HG03469 (cell line): ENCODE measurements at regions not wholly inside any gene's neighbourhood (a gene's known extent, or its start where the extent isn't known, plus 50 kb on each side); places are given as distances from the start of the nearest gene placed in this dataset.

Experiments
- ATAC-seq: cut with Tn5 transposase; IDR thresholded peaks from one replicate; pipeline ENCODE4 v1.9.1; 2021; ENCODE audit warnings: mild to moderate bottlenecking, moderate library complexity, moderate number of reproducible peaks; ENCODE audit not compliant: unreplicated experiment

GRCh38 chr18:26705757-26706156 lies 157.4 kb upstream of the KCTD1 start:
- no peak for ATAC-seq

- no peak for ATAC-seq
Measured at GRCh38 chr18:26703170-26703930, 155.0 kb upstream of the KCTD1 start.

- ATAC-seq: no peak
Measured at GRCh38 chr18:26702086-26702485, 153.7 kb upstream of the KCTD1 start.

GRCh38 chr18:26700728-26701127 lies 152.4 kb upstream of the KCTD1 start:
- no peak for ATAC-seq

- ATAC-seq: no peak
Measured at GRCh38 chr18:26700201-26700600, 151.8 kb upstream of the KCTD1 start.

GRCh38 chr18:26697186-26697884 lies 149.0 kb upstream of the KCTD1 start:
- no peak for ATAC-seq

- ATAC-seq: no peak
Measured at GRCh38 chr18:26696786-26697185, 148.4 kb upstream of the KCTD1 start.

GRCh38 chr18:26696308-26696707 lies 148.0 kb upstream of the KCTD1 start:
- no peak for ATAC-seq

GRCh38 chr18:26689226-26689879 lies 141.0 kb upstream of the KCTD1 start:
- ATAC-seq: no peak

- no peak for ATAC-seq
Measured at GRCh38 chr18:26686532-26686931, 138.2 kb upstream of the KCTD1 start.

GRCh38 chr18:26685438-26686157 lies 137.2 kb upstream of the KCTD1 start:
- ATAC-seq: no peak

- ATAC-seq: no peak
Measured at GRCh38 chr18:26677957-26678356, 129.6 kb upstream of the KCTD1 start.

GRCh38 chr18:26667046-26667445 lies 118.7 kb upstream of the KCTD1 start:
- no peak for ATAC-seq

GRCh38 chr18:26662996-26663395 lies 114.6 kb upstream of the KCTD1 start:
- ATAC-seq: no peak

- no peak for ATAC-seq
Measured at GRCh38 chr18:26657631-26658581, 109.6 kb upstream of the KCTD1 start.

- ATAC-seq: no peak
Measured at GRCh38 chr18:26656944-26657536, 108.7 kb upstream of the KCTD1 start.

- ATAC-seq: no peak
Measured at GRCh38 chr18:26656431-26656943, 108.1 kb upstream of the KCTD1 start.

- no peak for ATAC-seq
Measured at GRCh38 chr18:26655525-26656430, 107.4 kb upstream of the KCTD1 start.
